K562 (cell line): ENCODE measurements at regions not wholly inside any gene's neighbourhood (a gene's known extent, or its start where the extent isn't known, plus 50 kb on each side); places are given as distances from the start of the nearest gene placed in this dataset.

Experiments used
- CHD2 ChIP-seq: IDR thresholded peaks from 2 replicates; pipeline ENCODE4 v1.6.1; 2011; ENCODE audit warnings: low read depth, low read length
- CTCF ChIP-seq, 3 experiments: IDR thresholded peaks in 2 of 3; conservative IDR thresholded peaks in 1 of 3; 2 replicates each; pipeline ENCODE4 v1.5.1; 2011 to 2012; ENCODE audit warnings: low read length in 3 of 3, mild to moderate bottlenecking in 3 of 3, control low read depth in 2 of 3, improper control_type of control experiment in 1 of 3, inconsistent platforms in 1 of 3, low read depth in 1 of 3, mixed read lengths in 1 of 3, moderate library complexity in 1 of 3; ENCODE audit not compliant: insufficient read depth in 2 of 3
- ELF4 ChIP-seq: fragments of 450-650 bp; formaldehyde crosslinking; IDR thresholded peaks from 2 replicates; pipeline ENCODE4 v1.4.0; 2022; ENCODE audit warnings: missing genetic modification characterization
- HDAC2 ChIP-seq: fragments of 450-650 bp; IDR thresholded peaks from 2 replicates; pipeline ENCODE4 v1.6.1; 2016; ENCODE audit warnings: mild to moderate bottlenecking
- MAX ChIP-seq: sonication (generic); formaldehyde crosslinking; IDR thresholded peaks from 2 replicates; pipeline ENCODE4 v1.9.0; 2022; ENCODE audit warnings: mild to moderate bottlenecking, missing genetic modification reagents
- PKNOX1 ChIP-seq: fragments of 450-650 bp; IDR thresholded peaks from 2 replicates; pipeline ENCODE4 v1.6.1; 2016
- RBM34 ChIP-seq: fragments of 200-400 bp; formaldehyde crosslinking; IDR thresholded peaks from 2 replicates; pipeline ENCODE4 v1.6.1; 2018; ENCODE audit warnings: low read length, borderline replicate concordance; ENCODE audit not compliant: insufficient read depth

GRCh38 chr18:71807586-71807985 is 736.6 kb downstream of the CBLN2 start:
- TF ChIP-seq CTCF (IDR thresholded peaks at IDR 0.05 in 2 of 3, conservative IDR thresholded peaks at IDR 0.05 in 1 of 3; ENCODE audit: insufficient read depth in 2 of 3, low read depth in 1 of 3, low read length in 3 of 3) (no peak), HDAC2 (no peak), PKNOX1 (no peak), MAX (CRISPR knock-in tag) (no peak), RBM34 (no peak), ELF4 (no peak), CHD2 (no peak)
